ENCODE measurements at regions not wholly inside any gene's neighbourhood (a gene's known extent, or its start where the extent isn't known, plus 50 kb on each side); places are given as distances from the start of the nearest gene placed in this dataset.
A peak's percentile ranks its signal among the peaks of the same experiment; 100 is the strongest.

DNA sequence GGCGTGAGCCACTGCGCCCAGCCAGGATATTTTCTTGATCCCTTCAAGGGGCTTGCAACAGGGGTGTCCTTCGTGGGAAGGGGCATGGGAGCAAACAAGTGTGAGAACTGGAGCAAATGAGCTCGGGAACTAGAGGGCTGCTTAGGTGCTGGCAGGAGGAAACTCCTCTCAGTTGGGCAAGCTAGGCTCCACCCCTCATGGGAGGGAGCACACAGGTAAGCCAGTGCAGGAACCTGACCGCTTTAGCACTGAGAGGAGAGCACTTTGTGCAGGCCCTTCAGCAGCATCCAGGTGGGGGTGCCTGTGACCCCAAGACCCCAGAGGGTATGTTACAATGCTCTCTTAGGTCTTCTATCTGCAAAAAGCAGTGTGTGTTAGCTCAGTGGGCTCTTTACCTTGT, 755.4 kb upstream of the MDGA2 start:
- in situ Hi-C loops (cut with HindIII; ENCODE audit: low sequenced_read_pairs) = no loop called here
- DNase-seq (ENCODE audit: low spot score) = no peak

GRCh38 chr14:48429512-48429911, 754.1 kb upstream of the MDGA2 start:
- DNase-seq (ENCODE audit: low spot score) = no peak
- in situ Hi-C loops (cut with HindIII; ENCODE audit: low sequenced_read_pairs) = loop anchor here (10.0 kb wide), 1 partner anchor 845 kb away; no protein-coding TSS in a partner anchor

GRCh38 chr14:48417715-48418500, 742.5 kb upstream of the MDGA2 start:
- in situ Hi-C loops (cut with HindIII; ENCODE audit: low sequenced_read_pairs) = no loop called here
- DNase-seq (ENCODE audit: low spot score) = no peak

GRCh38 chr14:48401321-48401720, 725.9 kb upstream of the MDGA2 start:
- in situ Hi-C loops (cut with HindIII; ENCODE audit: low sequenced_read_pairs) = no loop called here
- no peak for DNase-seq (ENCODE audit: low spot score)

GRCh38 chr14:48398675-48399282, 723.4 kb upstream of the MDGA2 start:
- DNase-seq (ENCODE audit: low spot score) = peak; percentile 15
- in situ Hi-C loops (cut with HindIII; ENCODE audit: low sequenced_read_pairs) = no loop called here

DNA sequence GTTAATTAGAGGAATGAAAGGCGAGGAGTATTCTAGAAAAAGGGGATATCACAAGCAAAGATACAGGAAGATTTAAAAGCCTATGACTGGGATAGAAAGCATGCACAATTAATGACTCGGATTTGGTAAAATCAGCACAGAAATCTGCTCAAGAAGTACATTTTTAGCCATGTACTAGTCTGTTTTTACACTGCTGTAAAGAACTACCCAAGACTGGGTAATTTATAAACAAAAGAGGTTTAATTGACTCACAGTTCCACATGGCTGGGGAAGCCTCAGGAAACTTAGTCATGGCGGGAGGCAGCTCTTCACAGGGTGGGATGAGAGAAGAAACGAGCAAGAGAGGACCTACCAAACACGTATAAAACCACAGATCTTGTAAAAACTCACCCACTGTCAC, 716.3 kb upstream of the MDGA2 start:
- in situ Hi-C loops (cut with HindIII; ENCODE audit: low sequenced_read_pairs) = no loop called here
- DNase-seq (ENCODE audit: low spot score) = no peak

GRCh38 chr14:48390346-48390745, 714.9 kb upstream of the MDGA2 start:
- in situ Hi-C loops (cut with HindIII; ENCODE audit: low sequenced_read_pairs) = no loop called here
- no peak for DNase-seq (ENCODE audit: low spot score)

- no peak for DNase-seq (ENCODE audit: low spot score)
- in situ Hi-C loops (cut with HindIII; ENCODE audit: low sequenced_read_pairs) = no loop called here
Measured at GRCh38 chr14:48384821-48385220, 709.4 kb upstream of the MDGA2 start.

DNA sequence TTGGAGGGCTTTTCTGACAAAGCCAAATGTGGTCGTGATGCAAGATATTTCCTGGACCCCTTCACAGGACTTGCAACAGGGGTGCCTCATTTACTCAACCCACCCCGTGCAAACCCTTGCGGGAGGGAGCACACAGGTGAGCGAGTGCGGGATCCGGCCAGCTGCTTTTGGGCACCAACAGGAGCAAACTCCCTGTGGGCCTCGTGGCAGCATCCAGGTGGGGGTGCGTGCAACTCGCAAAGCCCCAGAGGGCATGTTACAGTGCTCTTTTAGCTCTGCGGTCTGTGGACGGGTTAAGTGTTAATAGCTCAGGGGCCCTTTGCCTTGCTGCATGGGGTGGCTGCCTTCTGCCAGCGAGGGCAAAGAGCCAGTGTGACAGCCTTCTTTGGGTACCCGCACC, 707.6 kb upstream of the MDGA2 start:
- in situ Hi-C loops (cut with HindIII; ENCODE audit: low sequenced_read_pairs) = no loop called here
- DNase-seq (ENCODE audit: low spot score) = no peak

- DNase-seq (ENCODE audit: low spot score) = no peak
- in situ Hi-C loops (cut with HindIII; ENCODE audit: low sequenced_read_pairs) = no loop called here
Measured at GRCh38 chr14:48378541-48378940, 703.1 kb upstream of the MDGA2 start.

DNA sequence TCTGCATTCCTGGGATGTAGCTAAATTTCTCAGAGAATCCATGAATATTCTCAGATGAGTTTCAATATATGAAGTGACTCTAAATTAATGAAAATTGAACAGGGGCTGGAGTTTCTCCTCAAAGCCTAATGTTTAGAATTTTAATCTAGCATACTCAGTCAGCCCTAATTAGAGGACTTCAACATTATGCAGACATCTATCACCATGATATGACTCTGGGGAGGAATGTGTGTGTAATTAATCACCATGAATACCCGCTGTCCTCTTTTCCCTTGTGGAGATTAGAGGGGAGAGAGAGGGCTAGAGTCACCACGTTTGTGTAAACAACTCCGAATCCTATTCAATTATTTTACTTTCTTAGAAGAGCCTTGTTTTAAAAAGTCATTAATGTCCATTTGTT, 698.6 kb upstream of the MDGA2 start:
- no peak for DNase-seq (ENCODE audit: low spot score)
- in situ Hi-C loops (cut with HindIII; ENCODE audit: low sequenced_read_pairs) = no loop called here

DNA sequence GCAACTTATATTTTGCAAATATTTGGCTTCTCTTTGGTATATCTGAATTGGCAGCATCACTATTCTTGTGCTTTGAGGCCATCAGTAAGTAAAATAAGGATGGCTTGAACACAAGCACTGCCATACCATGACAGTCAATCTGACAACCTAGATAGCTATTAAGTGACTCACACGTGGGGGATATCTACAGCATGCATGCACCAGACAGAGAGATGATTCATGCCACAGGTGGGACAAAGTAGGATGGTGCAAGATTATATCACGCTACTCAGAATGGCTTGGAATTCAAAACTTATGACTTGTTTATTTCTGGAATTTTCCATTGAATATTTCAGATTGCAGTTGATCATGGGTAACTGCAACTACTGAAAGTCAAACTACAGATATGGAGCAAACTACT, 675.6 kb upstream of the MDGA2 start:
- DNase-seq (ENCODE audit: low spot score) = no peak
- in situ Hi-C loops (cut with HindIII; ENCODE audit: low sequenced_read_pairs) = no loop called here

GRCh38 chr14:48349689-48350088, 674.3 kb upstream of the MDGA2 start:
- DNase-seq (ENCODE audit: low spot score) = no peak
- in situ Hi-C loops (cut with HindIII; ENCODE audit: low sequenced_read_pairs) = no loop called here

GRCh38 chr14:48341069-48341468, 665.7 kb upstream of the MDGA2 start:
- DNase-seq (ENCODE audit: low spot score) = no peak
- in situ Hi-C loops (cut with HindIII; ENCODE audit: low sequenced_read_pairs) = no loop called here

- DNase-seq (ENCODE audit: low spot score) = no peak
- in situ Hi-C loops (cut with HindIII; ENCODE audit: low sequenced_read_pairs) = no loop called here
Measured at GRCh38 chr14:48333221-48333920, 658.0 kb upstream of the MDGA2 start.

DNA sequence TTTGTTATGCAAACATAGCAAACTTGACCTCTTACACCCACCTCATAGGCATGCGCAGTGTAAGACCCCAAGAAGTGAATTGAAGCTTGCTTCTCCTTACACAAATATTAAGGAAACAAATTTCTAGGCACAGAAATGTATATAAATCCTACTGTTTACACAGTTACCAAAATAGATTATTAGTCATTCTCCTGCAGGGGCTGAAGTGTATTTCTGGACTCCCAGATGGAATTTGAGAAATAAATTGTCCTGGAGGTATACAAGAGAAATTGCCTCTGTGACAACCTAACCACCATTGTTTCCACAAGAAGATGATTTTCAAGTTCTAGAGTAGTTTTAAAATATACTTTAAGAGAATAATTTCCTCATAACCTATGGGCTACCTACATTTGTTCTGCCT, 656.0 kb upstream of the MDGA2 start:
- no peak for DNase-seq (ENCODE audit: low spot score)
- in situ Hi-C loops (cut with HindIII; ENCODE audit: low sequenced_read_pairs) = no loop called here

GRCh38 chr14:48325486-48325885, 650.1 kb upstream of the MDGA2 start:
- no peak for DNase-seq (ENCODE audit: low spot score)
- in situ Hi-C loops (cut with HindIII; ENCODE audit: low sequenced_read_pairs) = no loop called here

- no peak for DNase-seq (ENCODE audit: low spot score)
- in situ Hi-C loops (cut with HindIII; ENCODE audit: low sequenced_read_pairs) = no loop called here
Measured at GRCh38 chr14:48323665-48324064, 648.3 kb upstream of the MDGA2 start.

- in situ Hi-C loops (cut with HindIII; ENCODE audit: low sequenced_read_pairs) = no loop called here
- no peak for DNase-seq (ENCODE audit: low spot score)
Measured at GRCh38 chr14:48319823-48320222, 644.4 kb upstream of the MDGA2 start.

GRCh38 chr14:48304729-48305128, 629.3 kb upstream of the MDGA2 start:
- no peak for DNase-seq (ENCODE audit: low spot score)
- in situ Hi-C loops (cut with HindIII; ENCODE audit: low sequenced_read_pairs) = no loop called here
